Common myeloid progenitor, CD34-positive (primary cell): ENCODE measurements at regions not wholly inside any gene's neighbourhood (a gene's known extent, or its start where the extent isn't known, plus 50 kb on each side); places are given as distances from the start of the nearest gene placed in this dataset.

Experiments
- CTCF ChIA-PET: fragments of 350-600 bp; sonication (Branson Sonifier 250); formaldehyde crosslinking; loops from one replicate; lab custom pipeline; 2021; ENCODE audit warnings: antibody characterized with exemption; lab: Charles Lee
- POLR2A ChIA-PET: fragments of 350-600 bp; sonication (Branson Sonifier 250); formaldehyde crosslinking; loops from one replicate; lab custom pipeline; 2021; ENCODE audit warnings: antibody characterized with exemption; lab: Charles Lee
- DNase-seq, 3 donors: peaks; one replicate each; pipeline versions ENCODE4 v3.0.0 to v3.0.0-alpha.2; 2013
- H3K27ac ChIP-seq, 2 experiments: 1 replicate in 1 of 2; 2 replicates in 1 of 2; pipeline ENCODE4 v1.7.0; 2013; ENCODE audit warnings: inconsistent platforms in 2 of 2, low read length in 2 of 2, mild to moderate bottlenecking in 2 of 2, low read depth in 1 of 2, moderate library complexity in 1 of 2; ENCODE audit not compliant: severe bottlenecking in 2 of 2, insufficient read depth in 1 of 2, poor library complexity in 1 of 2
- H3K27me3 ChIP-seq, 5 experiments: replicated peaks in 2 of 5; 1 replicate in 3 of 5; 2 replicates in 2 of 5; pipeline versions ENCODE4 v1.6.1 to v1.7.0; 2013; ENCODE audit warnings: low read length in 4 of 5, mild to moderate bottlenecking in 2 of 5, moderate library complexity in 2 of 5, inconsistent platforms in 1 of 5; ENCODE audit not compliant: insufficient read depth in 5 of 5, control insufficient read depth in 4 of 5
- H3K36me3 ChIP-seq, 4 experiments: 1 replicate in 2 of 4; 2 replicates in 2 of 4; pipeline versions ENCODE4 v1.6.1 to v1.7.0; 2013; ENCODE audit warnings: low read length in 3 of 4, control low read depth in 1 of 4, mild to moderate bottlenecking in 1 of 4; ENCODE audit not compliant: control insufficient read depth in 4 of 4, insufficient read depth in 4 of 4
- H3K4me1 ChIP-seq, 4 experiments: 1 replicate in 3 of 4; 2 replicates in 1 of 4; pipeline versions ENCODE4 v1.6.1 to v1.7.1; 2013; ENCODE audit warnings: low read length in 3 of 4, mild to moderate bottlenecking in 3 of 4, control low read depth in 1 of 4, inconsistent platforms in 1 of 4, moderate library complexity in 1 of 4; ENCODE audit not compliant: control insufficient read depth in 4 of 4, insufficient read depth in 4 of 4; ENCODE audit errors: control extremely low read depth in 1 of 4
- H3K4me3 ChIP-seq, 7 experiments: 1 replicate in 4 of 7; 2 replicates in 3 of 7; pipeline versions ENCODE4 v1.5.1 to v1.7.0; 2013; ENCODE audit warnings: mild to moderate bottlenecking in 7 of 7, low read length in 6 of 7, moderate library complexity in 6 of 7, inconsistent platforms in 2 of 7, low read depth in 2 of 7, control low read depth in 1 of 7; ENCODE audit not compliant: insufficient read depth in 4 of 7, control insufficient read depth in 1 of 7; ENCODE audit errors: extremely low read depth in 1 of 7
- H3K9me3 ChIP-seq, 5 experiments: 1 replicate in 4 of 5; 2 replicates in 1 of 5; pipeline versions ENCODE4 v1.6.1 to v1.7.1; 2013; ENCODE audit warnings: low read length in 4 of 5, mild to moderate bottlenecking in 2 of 5, inconsistent platforms in 1 of 5, low read depth in 1 of 5, moderate library complexity in 1 of 5; ENCODE audit not compliant: control insufficient read depth in 4 of 5, insufficient read depth in 2 of 5; ENCODE audit errors: control extremely low read depth in 1 of 5
- WGBS: methylation state at CpG from one replicate; pipeline ENCODE4 v1.1.5; 2013; ENCODE audit not compliant: insufficient coverage; 5-methylcytosine and 5-hydroxymethylcytosine counted together

DNA sequence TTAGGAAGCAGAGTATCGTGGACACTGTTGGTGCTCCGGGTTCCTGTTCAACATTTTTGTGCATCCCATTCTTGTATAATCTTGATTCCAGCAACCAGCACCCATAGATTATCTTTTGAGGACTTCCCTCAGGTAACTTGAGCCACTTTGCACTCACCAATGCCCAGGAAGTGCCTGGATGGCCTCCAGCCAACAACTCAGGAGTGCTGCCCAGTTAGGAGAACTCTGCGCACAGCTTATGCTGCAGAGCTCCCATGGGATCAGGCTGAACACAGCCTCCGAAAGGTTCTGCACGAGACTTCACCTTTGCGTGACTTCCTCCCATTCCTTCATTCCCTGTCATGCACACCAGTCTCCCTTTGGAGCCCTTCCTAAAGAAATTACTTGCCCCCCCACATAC, 64.3 kb upstream of the LRRN1 start:
- Histone ChIP-seq H3K27ac (no peak overlapping the region), H3K9me3 (no peaks in the 10 kb centered on the region), H3K27me3 (peaks cover 0 to 2% (median 0%) of the 10 kb centered on the region in 5 experiments), H3K4me1 (no peaks in the 10 kb centered on the region), H3K36me3 (no peaks in the 10 kb centered on the region), H3K4me3 (no peak overlapping the region)
- ChIA-PET CTCF (no interaction called here), POLR2A (no interaction called here)
- DNase-seq = no peak
- whole genome bisulfite sequencing = 95% methylated on average over 4 of the region's 6 CpGs

DNA sequence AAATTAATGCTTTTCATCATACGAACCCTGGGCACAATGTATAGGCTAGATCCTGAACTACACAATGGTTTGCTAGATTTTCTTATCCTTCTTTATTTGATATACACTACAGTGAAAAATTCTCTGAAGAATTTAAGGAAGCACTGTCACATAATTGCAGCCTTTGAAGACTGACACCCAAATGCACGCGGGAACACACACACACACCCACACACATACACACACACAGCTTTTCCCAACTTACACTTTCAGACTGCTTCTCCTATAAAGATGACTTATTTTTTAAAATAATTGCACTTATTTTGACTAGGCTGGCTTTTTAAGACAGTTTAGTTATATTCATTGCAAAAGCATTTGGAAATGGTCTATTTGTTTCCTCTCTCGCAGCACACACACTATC, 70.0 kb upstream of the LRRN1 start:
- CTCF ChIA-PET = no interaction called here
- H3K4me1 ChIP-seq = no peaks in the 10 kb centered on the region
- H3K27me3 ChIP-seq = peaks cover 0 to 2% (median 0%) of the 10 kb centered on the region in 5 experiments
- H3K27ac ChIP-seq = no peak overlapping the region
- POLR2A ChIA-PET = no interaction called here
- H3K9me3 ChIP-seq = no peaks in the 10 kb centered on the region
- H3K36me3 ChIP-seq = no peaks in the 10 kb centered on the region
- H3K4me3 ChIP-seq = no peak overlapping the region
- WGBS = no CpG with 5 or more reads among the region's 4 CpGs
- DNase-seq = no peak

DNA sequence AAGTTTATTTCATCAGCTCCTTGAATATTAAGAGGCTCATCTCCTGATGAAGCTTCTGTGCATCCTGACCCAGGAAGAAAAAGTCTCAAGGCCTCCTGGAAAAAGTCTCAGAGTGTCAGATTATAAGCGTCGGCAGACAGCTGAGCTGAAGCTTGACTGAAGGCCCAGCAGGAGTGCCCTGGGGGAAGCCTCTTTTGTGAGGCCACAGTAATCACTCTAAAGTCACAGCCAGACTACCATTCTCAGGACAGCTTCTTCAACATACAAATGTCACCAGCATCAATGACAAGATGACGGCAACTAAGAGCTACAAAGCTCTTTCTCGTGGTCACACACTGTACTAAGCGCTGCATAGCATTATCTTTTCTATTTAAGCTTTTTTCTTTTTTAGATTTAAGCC, 72.7 kb upstream of the LRRN1 start:
- no peak overlapping the region for H3K27ac ChIP-seq
- 100% methylated on average over 2 of the region's 5 CpGs for WGBS
- H3K27me3 ChIP-seq = peaks cover 0 to 2% (median 0%) of the 10 kb centered on the region in 5 experiments
- H3K9me3 ChIP-seq = no peaks in the 10 kb centered on the region
- no peak for DNase-seq
- ChIA-PET CTCF (no interaction called here), POLR2A (no interaction called here)
- no peak overlapping the region for H3K4me3 ChIP-seq
- H3K36me3 ChIP-seq = no peaks in the 10 kb centered on the region
- no peaks in the 10 kb centered on the region for H3K4me1 ChIP-seq

- Histone ChIP-seq H3K27ac (no peak overlapping the region), H3K4me1 (no peaks in the 10 kb centered on the region), H3K27me3 (no peaks in the 10 kb centered on the region), H3K4me3 (no peak overlapping the region), H3K36me3 (no peaks in the 10 kb centered on the region), H3K9me3 (no peaks in the 10 kb centered on the region)
- DNase-seq = peak in 2 of 3 donors; percentile 3 to 4
- ChIA-PET CTCF (no interaction called here), POLR2A (no interaction called here)
These were observed 84.7 kb upstream of the LRRN1 start for GRCh38 chr3:3714572-3714971.

DNA sequence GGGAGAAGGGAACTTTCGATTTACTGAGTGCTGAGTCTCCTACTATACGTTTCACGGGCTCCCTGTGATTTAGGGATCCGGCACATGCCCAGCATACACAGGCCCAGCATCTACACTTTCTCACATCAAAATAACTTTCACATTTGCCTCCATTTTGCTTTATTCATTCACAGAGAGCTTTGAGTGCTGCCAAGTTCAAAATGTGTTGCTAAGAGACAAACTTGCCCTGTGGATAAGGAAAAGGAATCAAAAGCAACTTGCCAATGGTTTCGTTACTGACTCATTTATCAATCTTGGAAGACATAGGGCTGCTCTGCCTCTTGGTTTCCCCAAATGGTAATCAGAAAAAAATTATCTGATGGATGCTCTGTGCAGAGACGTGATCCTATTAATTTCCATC, 86.3 kb upstream of the LRRN1 start:
- 97% methylated on average over 5 of the region's 6 CpGs for WGBS
- ChIA-PET CTCF (no interaction called here), POLR2A (no interaction called here)
- DNase-seq = no peak
- H3K4me3 ChIP-seq = no peak overlapping the region
- no peaks in the 10 kb centered on the region for H3K36me3 ChIP-seq
- no peaks in the 10 kb centered on the region for H3K9me3 ChIP-seq
- no peaks in the 10 kb centered on the region for H3K27me3 ChIP-seq
- H3K27ac ChIP-seq = no peak overlapping the region
- no peaks in the 10 kb centered on the region for H3K4me1 ChIP-seq

- ChIA-PET CTCF (no interaction called here), POLR2A (no interaction called here)
- Histone ChIP-seq H3K9me3 (no peaks in the 10 kb centered on the region), H3K36me3 (no peaks in the 10 kb centered on the region), H3K4me1 (no peaks in the 10 kb centered on the region), H3K27me3 (no peaks in the 10 kb centered on the region), H3K4me3 (no peak overlapping the region), H3K27ac (no peak overlapping the region)
- DNase-seq = no peak
These were observed 90.5 kb upstream of the LRRN1 start for GRCh38 chr3:3708769-3709115.

GRCh38 chr3:3707858-3708768, 91.1 kb upstream of the LRRN1 start:
- H3K4me3 ChIP-seq = no peak overlapping the region
- H3K27me3 ChIP-seq = no peaks in the 10 kb centered on the region
- POLR2A ChIA-PET = no interaction called here
- no peak overlapping the region for H3K27ac ChIP-seq
- no peaks in the 10 kb centered on the region for H3K4me1 ChIP-seq
- H3K36me3 ChIP-seq = no peaks in the 10 kb centered on the region
- no peak for DNase-seq
- WGBS = 100% methylated on average over 1 of the region's 6 CpGs
- no peaks in the 10 kb centered on the region for H3K9me3 ChIP-seq
- CTCF ChIA-PET = no interaction called here
